Mesothelial cell of epicardium (in vitro differentiated cells): ENCODE measurements at regions not wholly inside any gene's neighbourhood (a gene's known extent, or its start where the extent isn't known, plus 50 kb on each side); places are given as distances from the start of the nearest gene placed in this dataset.

ENCODE experiments used
- DNase-seq, 2 experiments: peaks; one replicate each; pipeline ENCODE4 v3.0.0; 2021; ENCODE audit warnings: low spot score in 2 of 2; ENCODE audit not compliant: unreplicated experiment in 2 of 2
- H3K27ac Mint-ChIP-seq: 2 replicates; pipeline ENCODE4 v1.8.0; 2021; ENCODE audit warnings: mixed read lengths
- H3K27me3 Mint-ChIP-seq: 2 replicates; pipeline ENCODE4 v1.8.0; 2021; ENCODE audit warnings: low read depth, mixed read lengths
- H3K36me3 Mint-ChIP-seq: 2 replicates; pipeline ENCODE4 v1.8.0; 2021; ENCODE audit warnings: mixed read lengths
- H3K4me1 Mint-ChIP-seq: 2 replicates; pipeline ENCODE4 v1.8.0; 2021; ENCODE audit warnings: mixed read lengths
- H3K4me3 Mint-ChIP-seq: 2 replicates; pipeline ENCODE4 v1.8.0; 2021; ENCODE audit warnings: mild to moderate bottlenecking, moderate library complexity, mixed read lengths
- H3K9me3 Mint-ChIP-seq: 2 replicates; pipeline ENCODE4 v1.8.0; 2021; ENCODE audit warnings: mixed read lengths
- TF ChIP-seq, protein P1 (sequence below): fragments of 200-600 bp; sonication (generic); IDR thresholded peaks from one replicate; pipeline ENCODE4 v1.5.0; 2021; ENCODE audit warnings: antibody characterized with exemption; ENCODE audit not compliant: unreplicated experiment

DNA sequence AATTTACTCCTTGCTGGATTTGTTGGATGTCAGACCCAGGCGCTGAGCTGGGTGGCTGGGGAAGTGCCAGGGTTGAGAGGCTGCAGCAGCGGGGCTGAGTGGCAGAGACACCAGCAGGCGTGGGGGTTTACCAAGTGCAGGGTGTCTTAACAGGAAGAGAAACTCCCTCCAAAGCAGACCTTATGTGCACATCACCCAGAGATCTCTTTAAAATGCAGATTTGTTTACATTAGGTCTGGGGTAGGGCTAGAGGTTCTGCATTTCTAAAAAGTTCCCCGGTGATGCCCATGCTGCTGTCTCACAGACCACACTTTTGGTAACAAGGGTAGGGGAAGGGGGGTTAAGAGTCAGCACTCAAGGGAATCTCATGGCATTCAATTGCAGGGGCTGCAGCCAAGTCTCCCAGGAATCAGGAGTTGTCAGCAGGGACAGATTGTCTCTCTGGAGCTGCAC lies 80.7 kb upstream of the OLFM4 start:
- TF ChIP-seq, protein P1, sequence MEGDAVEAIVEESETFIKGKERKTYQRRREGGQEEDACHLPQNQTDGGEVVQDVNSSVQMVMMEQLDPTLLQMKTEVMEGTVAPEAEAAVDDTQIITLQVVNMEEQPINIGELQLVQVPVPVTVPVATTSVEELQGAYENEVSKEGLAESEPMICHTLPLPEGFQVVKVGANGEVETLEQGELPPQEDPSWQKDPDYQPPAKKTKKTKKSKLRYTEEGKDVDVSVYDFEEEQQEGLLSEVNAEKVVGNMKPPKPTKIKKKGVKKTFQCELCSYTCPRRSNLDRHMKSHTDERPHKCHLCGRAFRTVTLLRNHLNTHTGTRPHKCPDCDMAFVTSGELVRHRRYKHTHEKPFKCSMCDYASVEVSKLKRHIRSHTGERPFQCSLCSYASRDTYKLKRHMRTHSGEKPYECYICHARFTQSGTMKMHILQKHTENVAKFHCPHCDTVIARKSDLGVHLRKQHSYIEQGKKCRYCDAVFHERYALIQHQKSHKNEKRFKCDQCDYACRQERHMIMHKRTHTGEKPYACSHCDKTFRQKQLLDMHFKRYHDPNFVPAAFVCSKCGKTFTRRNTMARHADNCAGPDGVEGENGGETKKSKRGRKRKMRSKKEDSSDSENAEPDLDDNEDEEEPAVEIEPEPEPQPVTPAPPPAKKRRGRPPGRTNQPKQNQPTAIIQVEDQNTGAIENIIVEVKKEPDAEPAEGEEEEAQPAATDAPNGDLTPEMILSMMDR, result no peak

DNA sequence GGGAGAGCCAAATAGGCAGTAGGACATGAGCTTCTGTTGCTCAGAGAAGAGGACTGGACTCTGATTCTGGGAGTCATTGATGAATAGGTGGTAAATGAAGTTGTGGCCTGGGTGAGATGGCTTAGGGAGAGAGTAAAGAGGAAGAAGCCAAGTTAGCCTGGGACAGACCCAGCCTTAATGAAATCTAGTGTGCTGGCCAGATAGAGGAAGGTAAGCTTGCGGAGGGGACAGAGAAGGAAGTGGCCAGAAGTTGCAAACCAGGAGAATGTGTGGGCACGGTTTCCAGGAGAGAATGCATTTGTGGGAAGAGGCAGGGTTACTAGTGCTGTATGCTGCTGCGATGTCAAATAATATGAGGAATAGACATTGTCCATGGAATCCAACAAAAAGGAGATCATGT lies 83.3 kb upstream of the OLFM4 start:
- peaks cover 5% of the 10 kb centered on the region for H3K9me3 Mint-ChIP-seq
- TF ChIP-seq, protein P1, result no peak
- no peak overlapping the region for H3K4me3 Mint-ChIP-seq
- no peaks in the 10 kb centered on the region for H3K36me3 Mint-ChIP-seq
- H3K4me1 Mint-ChIP-seq, result peaks cover 5% of the 10 kb centered on the region
- peaks cover 36% of the 10 kb centered on the region for H3K27me3 Mint-ChIP-seq
- no peak for DNase-seq
- no peak overlapping the region for H3K27ac Mint-ChIP-seq

More for the DNA sequence above, 80.7 kb upstream of the OLFM4 start:
- no peak for DNase-seq
- H3K9me3 Mint-ChIP-seq, result peaks cover 5% of the 10 kb centered on the region
- no peak overlapping the region for H3K4me3 Mint-ChIP-seq
- peaks cover 20% of the 10 kb centered on the region for H3K27me3 Mint-ChIP-seq
- no peaks in the 10 kb centered on the region for H3K36me3 Mint-ChIP-seq
- H3K27ac Mint-ChIP-seq, result no peak overlapping the region
- H3K4me1 Mint-ChIP-seq, result peaks cover 12% of the 10 kb centered on the region

DNA sequence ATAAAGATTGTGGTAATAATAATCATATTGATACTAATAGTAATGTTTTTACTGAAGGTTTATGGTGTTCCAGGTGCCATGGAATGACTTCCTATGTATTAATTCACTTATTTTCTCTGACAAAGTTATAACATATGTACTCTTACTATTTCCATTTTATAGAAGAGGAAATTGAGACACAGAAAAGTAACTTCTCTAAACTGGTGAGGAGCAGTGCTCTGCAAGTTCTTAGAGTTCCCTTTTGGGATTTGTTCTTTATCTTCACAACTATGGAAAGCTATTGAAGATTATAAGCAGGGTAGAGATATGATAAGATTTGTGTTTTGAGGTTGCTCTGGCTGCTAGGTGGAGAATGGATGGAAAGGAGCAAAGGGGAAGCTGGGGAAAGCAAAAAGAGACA lies 83.9 kb upstream of the OLFM4 start:
- no peaks in the 10 kb centered on the region for H3K36me3 Mint-ChIP-seq
- H3K4me1 Mint-ChIP-seq, result peaks cover under 1% of the 10 kb centered on the region
- TF ChIP-seq, protein P1, result no peak
- peaks cover 41% of the 10 kb centered on the region for H3K27me3 Mint-ChIP-seq
- H3K4me3 Mint-ChIP-seq, result no peak overlapping the region
- no peak for DNase-seq
- H3K9me3 Mint-ChIP-seq, result peaks cover 5% of the 10 kb centered on the region
- no peak overlapping the region for H3K27ac Mint-ChIP-seq

DNA sequence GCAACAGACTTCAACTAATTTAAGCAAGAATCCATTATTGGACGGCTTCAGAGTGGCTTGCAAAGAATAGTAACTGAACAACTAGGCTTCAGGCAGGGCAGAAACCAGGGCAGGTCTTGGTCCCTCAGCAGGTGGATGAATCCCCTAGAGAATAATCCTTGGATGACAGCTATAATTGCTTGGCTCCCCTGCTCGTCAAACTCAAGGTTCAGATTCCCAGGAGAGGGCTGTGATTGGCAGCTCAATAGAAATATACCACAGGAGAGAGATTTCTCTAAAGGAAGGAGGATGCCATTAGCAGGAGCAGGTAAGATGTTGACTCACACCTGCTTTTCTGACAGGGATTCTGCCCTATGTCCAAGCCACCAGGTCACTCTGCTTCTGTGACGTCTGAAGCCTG lies 89.6 kb upstream of the PCDH8 start:
- no peak for DNase-seq
- H3K27me3 Mint-ChIP-seq, result peaks cover 30% of the 10 kb centered on the region
- H3K27ac Mint-ChIP-seq, result no peak overlapping the region
- H3K4me1 Mint-ChIP-seq, result no peaks in the 10 kb centered on the region
- H3K9me3 Mint-ChIP-seq, result no peaks in the 10 kb centered on the region
- TF ChIP-seq, protein P1, result no peak
- no peaks in the 10 kb centered on the region for H3K36me3 Mint-ChIP-seq
- no peak overlapping the region for H3K4me3 Mint-ChIP-seq

DNA sequence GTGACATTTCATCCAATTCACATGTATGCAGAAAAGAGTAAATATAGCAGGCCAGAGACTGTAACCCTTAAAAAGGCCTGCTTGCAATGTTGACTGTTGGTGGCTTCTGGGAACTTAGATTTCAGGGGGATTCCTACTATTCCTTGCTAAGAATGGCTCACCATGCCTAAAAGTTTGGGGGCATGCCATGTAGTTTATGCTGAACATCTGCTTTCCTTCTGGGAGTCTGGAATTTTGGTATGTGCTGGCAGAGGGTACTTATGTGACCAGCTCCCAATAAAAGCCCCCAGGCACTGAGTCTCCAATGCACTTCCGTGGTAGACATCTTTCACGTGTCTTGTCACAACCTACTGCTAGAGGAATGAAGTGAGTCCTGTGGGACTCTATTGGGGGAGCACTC lies 88.4 kb upstream of the PCDH8 start:
- no peak for DNase-seq
- Mint-ChIP-seq H3K27me3 (peaks cover 20% of the 10 kb centered on the region), H3K9me3 (no peaks in the 10 kb centered on the region), H3K4me1 (no peaks in the 10 kb centered on the region), H3K4me3 (no peak overlapping the region), H3K36me3 (no peaks in the 10 kb centered on the region), H3K27ac (no peak overlapping the region)
- TF ChIP-seq, protein P1, result no peak

DNA sequence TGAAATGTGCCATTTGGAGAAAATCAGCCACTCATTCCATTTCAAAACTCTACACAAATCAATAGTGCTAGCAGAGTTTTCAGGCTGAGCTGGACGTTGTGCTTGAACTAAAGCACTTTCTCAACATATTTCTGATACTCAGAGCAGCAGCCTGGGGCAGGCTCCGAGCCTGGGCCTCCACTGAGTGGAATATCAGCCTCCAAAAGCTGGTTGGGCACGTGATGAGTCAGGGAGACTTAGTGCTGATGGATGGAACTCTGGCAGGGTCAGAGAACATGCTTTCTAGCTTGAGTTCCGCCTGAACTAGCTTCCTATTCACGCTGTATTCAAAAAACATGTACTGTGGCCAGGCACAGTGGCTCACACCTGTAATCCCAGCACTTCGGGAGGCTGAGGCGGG lies 85.8 kb upstream of the PCDH8 start:
- Mint-ChIP-seq H3K27ac (no peak overlapping the region), H3K36me3 (no peaks in the 10 kb centered on the region), H3K4me1 (no peaks in the 10 kb centered on the region), H3K27me3 (peaks cover 13% of the 10 kb centered on the region), H3K9me3 (no peaks in the 10 kb centered on the region), H3K4me3 (no peak overlapping the region)
- DNase-seq, result no peak
- TF ChIP-seq, protein P1, result no peak
